Neural cell (in vitro differentiated cells): ENCODE measurements at regions not wholly inside any gene's neighbourhood (a gene's known extent, or its start where the extent isn't known, plus 50 kb on each side); places are given as distances from the start of the nearest gene placed in this dataset.

Source experiments
- H2AFZ ChIP-seq: fragments of 200-600, 300-800 bp; sonication (generic), shearing (Covaris generic); 2 replicates; pipeline ENCODE4 v1.6.0; 2014; ENCODE audit warnings: low read depth, mild to moderate bottlenecking, antibody characterized with exemption, low read length, moderate library complexity
- H3F3A ChIP-seq: fragments of 200-600 bp; shearing (Covaris generic); 2 replicates; pipeline ENCODE4 v1.6.1; 2016; ENCODE audit warnings: mild to moderate bottlenecking, moderate library complexity, mixed read lengths, antibody characterized with exemption, low read length; ENCODE audit not compliant: insufficient read depth, poor library complexity, severe bottlenecking
- H3K27ac ChIP-seq: fragments of 200-600, 300-800 bp; sonication (generic), shearing (Covaris generic); 2 replicates; pipeline ENCODE4 v1.5.1; 2014; ENCODE audit warnings: mild to moderate bottlenecking, low read length, moderate library complexity
- H3K27me3 ChIP-seq: fragments of 300-800, 200-600 bp; sonication (generic), shearing (Covaris generic); 2 replicates; pipeline ENCODE4 v1.6.0; 2014; ENCODE audit warnings: mild to moderate bottlenecking, low read depth, low read length, moderate library complexity; ENCODE audit not compliant: insufficient read depth
- H3K36me3 ChIP-seq: fragments of 300-800, 200-600 bp; sonication (generic), shearing (Covaris generic); 2 replicates; pipeline ENCODE4 v1.5.1; 2014; ENCODE audit warnings: mild to moderate bottlenecking, antibody characterized with exemption, low read length, moderate library complexity; ENCODE audit not compliant: insufficient read depth
- H3K4me2 ChIP-seq: fragments of 300-800, 200-600 bp; sonication (generic), shearing (Covaris generic); 2 replicates; pipeline ENCODE4 v1.6.0; 2014; ENCODE audit warnings: mild to moderate bottlenecking, low read length
- H3K4me3 ChIP-seq: fragments of 300-800, 200-600 bp; sonication (generic), shearing (Covaris generic); 2 replicates; pipeline ENCODE4 v1.5.1; 2014; ENCODE audit warnings: mild to moderate bottlenecking, low read length, moderate library complexity
- H3K79me2 ChIP-seq: fragments of 200-600 bp; shearing (Covaris generic); replicated peaks from 2 replicates; pipeline ENCODE4 v1.6.0; 2014; ENCODE audit warnings: mild to moderate bottlenecking, low read length, moderate library complexity; ENCODE audit not compliant: insufficient read depth
- H3K9ac ChIP-seq: fragments of 300-800, 200-600 bp; sonication (generic), shearing (Covaris generic); 2 replicates; pipeline ENCODE4 v1.6.1; 2016; ENCODE audit warnings: mild to moderate bottlenecking, low read length, mixed read lengths
- H3K9me2 ChIP-seq: fragments of 200-600 bp; shearing (Covaris generic); 2 replicates; pipeline ENCODE4 v1.6.1; 2016; ENCODE audit warnings: mild to moderate bottlenecking, low read length, mixed read lengths; ENCODE audit not compliant: insufficient read depth
- H3K9me3 ChIP-seq: fragments of 200-600, 300-800 bp; sonication (generic), shearing (Covaris generic); 2 replicates; pipeline ENCODE4 v1.6.1; 2016; ENCODE audit warnings: mild to moderate bottlenecking, mixed run types, low read length, moderate library complexity, mixed read lengths
- H4K20me1 ChIP-seq: fragments of 200-600 bp; shearing (Covaris generic); 2 replicates; pipeline ENCODE4 v1.6.1; 2016; ENCODE audit warnings: mild to moderate bottlenecking, mixed run types; ENCODE audit not compliant: insufficient read depth
- EP300 ChIP-seq: fragments of 450-650 bp; conservative IDR thresholded peaks from 2 replicates; pipeline ENCODE4 v1.6.1; 2014; ENCODE audit warnings: antibody characterized with exemption, mild to moderate bottlenecking, moderate library complexity; ENCODE audit not compliant: poor library complexity, severe bottlenecking
- EZH2 ChIP-seq: fragments of 200-600, 300-800 bp; shearing (Covaris generic), sonication (generic); IDR thresholded peaks from 2 replicates; pipeline ENCODE4 v1.6.1; 2014; ENCODE audit warnings: antibody characterized with exemption, low read length, borderline replicate concordance, mild to moderate bottlenecking; ENCODE audit not compliant: insufficient read depth, poor library complexity, severe bottlenecking
- MXI1 ChIP-seq: fragments of 450-650 bp; conservative IDR thresholded peaks from 2 replicates; pipeline ENCODE4 v1.6.1; 2014; ENCODE audit warnings: antibody characterized with exemption, mild to moderate bottlenecking; ENCODE audit not compliant: poor library complexity, severe bottlenecking
- POLR2AphosphoS5 ChIP-seq: IDR thresholded peaks from 2 replicates; pipeline ENCODE4 v1.6.1; 2012
- RAD21 ChIP-seq: fragments of 450-650 bp; conservative IDR thresholded peaks from 2 replicates; pipeline ENCODE4 v1.6.1; 2014; ENCODE audit warnings: antibody characterized with exemption, mild to moderate bottlenecking, moderate library complexity
- SMC3 ChIP-seq: fragments of 450-650 bp; conservative IDR thresholded peaks from 2 replicates; pipeline ENCODE4 v1.6.1; 2014; ENCODE audit warnings: antibody characterized with exemption, mild to moderate bottlenecking, moderate library complexity; ENCODE audit not compliant: poor library complexity
- TAF1 ChIP-seq: IDR thresholded peaks from 2 replicates; pipeline ENCODE4 v1.6.1; 2012; ENCODE audit warnings: low read depth
- TF ChIP-seq, protein P1 (sequence below): IDR thresholded peaks from 2 replicates; pipeline ENCODE4 v1.6.1; 2012; ENCODE audit warnings: borderline replicate concordance
- TF ChIP-seq, protein P2 (sequence below): fragments of 450-650 bp; IDR thresholded peaks from 2 replicates; pipeline ENCODE4 v1.5.1; 2014; ENCODE audit warnings: antibody characterized with exemption, mild to moderate bottlenecking, moderate library complexity; ENCODE audit not compliant: poor library complexity, severe bottlenecking

DNA sequence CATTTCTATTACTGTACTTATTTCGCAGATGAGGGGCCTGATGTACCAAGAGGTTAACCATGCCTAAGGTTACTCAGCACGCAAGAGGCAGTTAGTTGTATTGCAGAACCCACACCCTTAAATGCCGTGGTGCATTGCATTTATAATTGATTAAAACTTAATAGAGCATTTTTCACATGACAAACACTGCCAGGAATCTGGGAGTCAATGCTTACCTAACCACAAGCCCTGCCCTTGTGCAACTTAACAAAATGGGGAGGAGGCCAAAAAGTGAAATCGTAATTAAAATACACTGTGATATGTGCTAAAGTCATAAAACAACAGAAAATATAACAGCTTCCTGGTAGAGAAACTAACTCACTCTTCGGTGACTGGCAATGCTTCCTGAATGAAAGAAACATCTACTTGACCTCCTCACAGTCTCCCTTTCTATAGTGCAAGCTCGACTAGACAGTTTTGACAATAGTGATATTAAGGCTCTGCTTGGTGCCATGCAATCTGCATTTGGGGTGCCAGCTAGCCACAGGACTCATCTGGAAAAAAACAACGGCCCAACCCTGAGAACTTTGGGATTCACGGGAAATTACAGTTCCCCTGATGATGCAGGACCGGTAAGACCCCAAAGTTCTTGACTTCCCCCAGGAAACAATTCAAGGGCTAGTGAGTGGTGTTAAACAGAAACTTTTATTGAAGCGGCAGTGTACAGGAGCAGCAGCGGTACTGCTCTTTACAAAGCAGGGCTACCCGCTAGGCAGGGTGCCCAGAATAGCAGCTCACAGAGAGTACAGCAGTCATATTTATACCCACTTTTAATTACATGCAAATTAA, 612.4 kb downstream of the TNS3 start:
- H3K4me3 ChIP-seq = no peak overlapping the region
- H3K9me2 ChIP-seq = no peaks in the 10 kb centered on the region
- no peak overlapping the region for H3K4me2 ChIP-seq
- H3K9ac ChIP-seq = no peak overlapping the region
- H3K27ac ChIP-seq = no peak overlapping the region
- H3F3A ChIP-seq = no peaks in the 10 kb centered on the region
- no peaks in the 10 kb centered on the region for H3K27me3 ChIP-seq
- no peak for TF ChIP-seq RAD21
- no peaks in the 10 kb centered on the region for H3K36me3 ChIP-seq
- no peaks in the 10 kb centered on the region for H3K79me2 ChIP-seq
- no peaks in the 10 kb centered on the region for H3K9me3 ChIP-seq
- H2AFZ ChIP-seq = no peak overlapping the region
- no peaks in the 10 kb centered on the region for H4K20me1 ChIP-seq

DNA sequence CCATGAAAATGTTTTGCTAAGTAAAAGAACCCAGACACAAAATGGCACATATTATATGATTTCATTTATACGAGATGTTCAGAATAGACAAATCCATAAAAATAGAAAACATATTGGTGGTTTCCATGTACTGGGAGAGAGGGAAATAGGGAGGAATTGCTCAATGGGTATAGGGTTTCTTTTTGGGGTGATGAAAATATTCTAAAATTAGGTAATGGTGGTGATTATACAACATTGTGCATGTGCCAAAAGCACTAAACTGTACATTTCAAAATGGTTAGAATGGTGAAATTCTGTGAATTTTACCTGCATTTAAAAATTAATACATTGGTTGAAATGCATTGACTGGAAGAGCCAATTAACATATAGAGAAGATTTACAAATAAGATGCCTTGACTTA, 613.9 kb downstream of the TNS3 start:
- no peaks in the 10 kb centered on the region for H3K9me3 ChIP-seq
- no peaks in the 10 kb centered on the region for H4K20me1 ChIP-seq
- H3K27me3 ChIP-seq = no peaks in the 10 kb centered on the region
- no peaks in the 10 kb centered on the region for H3K79me2 ChIP-seq
- no peaks in the 10 kb centered on the region for H3K36me3 ChIP-seq
- H3K4me3 ChIP-seq = no peak overlapping the region
- H3K9ac ChIP-seq = no peak overlapping the region
- no peak for TF ChIP-seq RAD21
- TF ChIP-seq, protein P1, sequence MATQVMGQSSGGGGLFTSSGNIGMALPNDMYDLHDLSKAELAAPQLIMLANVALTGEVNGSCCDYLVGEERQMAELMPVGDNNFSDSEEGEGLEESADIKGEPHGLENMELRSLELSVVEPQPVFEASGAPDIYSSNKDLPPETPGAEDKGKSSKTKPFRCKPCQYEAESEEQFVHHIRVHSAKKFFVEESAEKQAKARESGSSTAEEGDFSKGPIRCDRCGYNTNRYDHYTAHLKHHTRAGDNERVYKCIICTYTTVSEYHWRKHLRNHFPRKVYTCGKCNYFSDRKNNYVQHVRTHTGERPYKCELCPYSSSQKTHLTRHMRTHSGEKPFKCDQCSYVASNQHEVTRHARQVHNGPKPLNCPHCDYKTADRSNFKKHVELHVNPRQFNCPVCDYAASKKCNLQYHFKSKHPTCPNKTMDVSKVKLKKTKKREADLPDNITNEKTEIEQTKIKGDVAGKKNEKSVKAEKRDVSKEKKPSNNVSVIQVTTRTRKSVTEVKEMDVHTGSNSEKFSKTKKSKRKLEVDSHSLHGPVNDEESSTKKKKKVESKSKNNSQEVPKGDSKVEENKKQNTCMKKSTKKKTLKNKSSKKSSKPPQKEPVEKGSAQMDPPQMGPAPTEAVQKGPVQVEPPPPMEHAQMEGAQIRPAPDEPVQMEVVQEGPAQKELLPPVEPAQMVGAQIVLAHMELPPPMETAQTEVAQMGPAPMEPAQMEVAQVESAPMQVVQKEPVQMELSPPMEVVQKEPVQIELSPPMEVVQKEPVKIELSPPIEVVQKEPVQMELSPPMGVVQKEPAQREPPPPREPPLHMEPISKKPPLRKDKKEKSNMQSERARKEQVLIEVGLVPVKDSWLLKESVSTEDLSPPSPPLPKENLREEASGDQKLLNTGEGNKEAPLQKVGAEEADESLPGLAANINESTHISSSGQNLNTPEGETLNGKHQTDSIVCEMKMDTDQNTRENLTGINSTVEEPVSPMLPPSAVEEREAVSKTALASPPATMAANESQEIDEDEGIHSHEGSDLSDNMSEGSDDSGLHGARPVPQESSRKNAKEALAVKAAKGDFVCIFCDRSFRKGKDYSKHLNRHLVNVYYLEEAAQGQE = no peak
- TF ChIP-seq MXI1 = no peak
- TF ChIP-seq EZH2 = no peak
- TF ChIP-seq TAF1 = no peak
- H3F3A ChIP-seq = no peaks in the 10 kb centered on the region
- no peak overlapping the region for H2AFZ ChIP-seq
- no peak overlapping the region for H3K4me2 ChIP-seq
- no peak overlapping the region for H3K27ac ChIP-seq
- H3K9me2 ChIP-seq = no peaks in the 10 kb centered on the region

DNA sequence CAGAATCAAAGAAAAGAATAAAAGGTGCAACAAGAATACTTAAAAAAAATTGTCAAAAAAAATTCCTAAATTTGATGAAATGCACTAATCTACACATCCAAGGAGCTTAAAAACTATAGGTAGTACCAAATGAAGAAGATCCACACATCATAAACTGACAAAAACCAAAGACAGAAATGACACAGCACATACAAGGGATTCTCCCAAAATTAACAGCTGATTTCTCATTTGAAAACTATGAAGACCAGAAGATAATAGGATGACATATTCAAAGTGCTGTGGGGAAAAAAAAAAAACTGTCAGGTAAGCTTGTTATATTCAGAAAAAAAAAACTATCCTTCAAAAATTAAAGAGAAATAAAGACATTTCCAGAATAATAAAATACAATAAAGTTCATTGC, 618.2 kb downstream of the TNS3 start:
- H3K4me2 ChIP-seq = no peak overlapping the region
- H3K36me3 ChIP-seq = no peaks in the 10 kb centered on the region
- no peaks in the 10 kb centered on the region for H4K20me1 ChIP-seq
- H3K79me2 ChIP-seq = no peaks in the 10 kb centered on the region
- no peak overlapping the region for H3K4me3 ChIP-seq
- H3K9me2 ChIP-seq = no peaks in the 10 kb centered on the region
- H3F3A ChIP-seq = no peaks in the 10 kb centered on the region
- H2AFZ ChIP-seq = no peak overlapping the region
- no peaks in the 10 kb centered on the region for H3K27me3 ChIP-seq
- no peaks in the 10 kb centered on the region for H3K9me3 ChIP-seq
- TF ChIP-seq EZH2 (no peak), SMC3 (no peak), MXI1 (no peak), RAD21 (no peak), POLR2AphosphoS5 (no peak), TAF1 (no peak), EP300 (no peak)
- TF ChIP-seq, protein P2, sequence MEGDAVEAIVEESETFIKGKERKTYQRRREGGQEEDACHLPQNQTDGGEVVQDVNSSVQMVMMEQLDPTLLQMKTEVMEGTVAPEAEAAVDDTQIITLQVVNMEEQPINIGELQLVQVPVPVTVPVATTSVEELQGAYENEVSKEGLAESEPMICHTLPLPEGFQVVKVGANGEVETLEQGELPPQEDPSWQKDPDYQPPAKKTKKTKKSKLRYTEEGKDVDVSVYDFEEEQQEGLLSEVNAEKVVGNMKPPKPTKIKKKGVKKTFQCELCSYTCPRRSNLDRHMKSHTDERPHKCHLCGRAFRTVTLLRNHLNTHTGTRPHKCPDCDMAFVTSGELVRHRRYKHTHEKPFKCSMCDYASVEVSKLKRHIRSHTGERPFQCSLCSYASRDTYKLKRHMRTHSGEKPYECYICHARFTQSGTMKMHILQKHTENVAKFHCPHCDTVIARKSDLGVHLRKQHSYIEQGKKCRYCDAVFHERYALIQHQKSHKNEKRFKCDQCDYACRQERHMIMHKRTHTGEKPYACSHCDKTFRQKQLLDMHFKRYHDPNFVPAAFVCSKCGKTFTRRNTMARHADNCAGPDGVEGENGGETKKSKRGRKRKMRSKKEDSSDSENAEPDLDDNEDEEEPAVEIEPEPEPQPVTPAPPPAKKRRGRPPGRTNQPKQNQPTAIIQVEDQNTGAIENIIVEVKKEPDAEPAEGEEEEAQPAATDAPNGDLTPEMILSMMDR = no peak
- TF ChIP-seq, protein P1 = no peak
- no peak overlapping the region for H3K27ac ChIP-seq
- no peak overlapping the region for H3K9ac ChIP-seq
